ENCODE measurements at regions not wholly inside any gene's neighbourhood (a gene's known extent, or its start where the extent isn't known, plus 50 kb on each side); places are given as distances from the start of the nearest gene placed in this dataset.

GRCh38 chr4:126637706-126638105 is 995.1 kb upstream of the INTU start:
- no peak for TF ChIP-seq CTCF (IDR thresholded peaks at IDR 0.05; ENCODE audit: insufficient read depth, low read depth, low read length)
- no peak for TF ChIP-seq EZH2 (IDR thresholded peaks at IDR 0.05; ENCODE audit: insufficient read depth, low read length)
